HEK293 (cell line): ENCODE measurements at regions not wholly inside any gene's neighbourhood (a gene's known extent, or its start where the extent isn't known, plus 50 kb on each side); places are given as distances from the start of the nearest gene placed in this dataset.

Experiments used
- CTCF ChIA-PET: fragments of 350-600 bp; formaldehyde crosslinking; extraction: SDS; loops from one replicate; lab custom pipeline; 2021; ENCODE audit warnings: antibody characterized with exemption; lab: Yijun Ruan, JAX
- POLR2A ChIA-PET: fragments of 300-600 bp; formaldehyde crosslinking; extraction: SDS; loops from one replicate; lab custom pipeline; 2020; ENCODE audit warnings: antibody characterized with exemption, inconsistent platforms; lab: Yijun Ruan, JAX
- H3K27ac ChIP-seq: fragments of 200-500 bp; sonication (Bioruptor generic); 2 replicates; pipeline ENCODE4 v1.5.1; 2014; ENCODE audit warnings: low read depth, low read length, control low read depth, inconsistent platforms; ENCODE audit errors: extremely low read depth
- H3K36me3 ChIP-seq, 2 experiments: fragments of 200-500 bp in 1 of 2; sonication (Bioruptor generic) in 1 of 2; 1 replicate in 1 of 2; 2 replicates in 1 of 2; pipeline ENCODE4 v1.5.1; 2014 to 2017; ENCODE audit warnings: inconsistent platforms in 2 of 2, low read length in 2 of 2; ENCODE audit not compliant: control insufficient read depth in 2 of 2, insufficient read depth in 1 of 2
- H3K4me1 ChIP-seq: fragments of 200-500 bp; sonication (Bioruptor generic); 2 replicates; pipeline ENCODE4 v1.5.1; 2014; ENCODE audit warnings: mild to moderate bottlenecking, low read length, inconsistent platforms; ENCODE audit not compliant: control insufficient read depth, insufficient read depth
- H3K4me3 ChIP-seq: 2 replicates; pipeline ENCODE4 v1.5.1; 2011; ENCODE audit warnings: low read depth, mild to moderate bottlenecking, control low read depth, low read length, moderate library complexity
- H3K9me3 ChIP-seq: fragments of 200-500 bp; sonication (Bioruptor generic); 2 replicates; pipeline ENCODE4 v1.5.1; 2014; ENCODE audit warnings: low read depth, low read length, inconsistent platforms; ENCODE audit not compliant: control insufficient read depth, insufficient read depth
- HOXA7 ChIP-seq: sonication (generic); formaldehyde crosslinking; IDR thresholded peaks from 2 replicates; pipeline ENCODE4 v1.8.1; 2022; ENCODE audit warnings: missing genetic modification reagents, borderline replicate concordance
- INSM2 ChIP-seq: fragments of 450-650 bp; formaldehyde crosslinking; IDR thresholded peaks from 2 replicates; pipeline ENCODE4 v1.5.1; 2016; ENCODE audit warnings: missing biosample characterization, missing genetic modification characterization
- KLF8 ChIP-seq: fragments of 450-650 bp; formaldehyde crosslinking; IDR thresholded peaks from 2 replicates; pipeline ENCODE4 v1.5.1; 2016; ENCODE audit warnings: missing biosample characterization, missing genetic modification characterization
- MZF1 ChIP-seq: fragments of 450-650 bp; formaldehyde crosslinking; IDR thresholded peaks from 2 replicates; pipeline ENCODE4 v1.5.1; 2017; ENCODE audit warnings: missing biosample characterization, missing genetic modification characterization, borderline replicate concordance
- SP2 ChIP-seq: fragments of 450-650 bp; formaldehyde crosslinking; IDR thresholded peaks from 2 replicates; pipeline ENCODE4 v1.5.1; 2016; ENCODE audit warnings: missing biosample characterization, missing genetic modification characterization
- SP3 ChIP-seq: fragments of 450-650 bp; formaldehyde crosslinking; IDR thresholded peaks from 2 replicates; pipeline ENCODE4 v1.5.1; 2016; ENCODE audit warnings: missing biosample characterization, missing genetic modification characterization
- TSHZ1 ChIP-seq: fragments of 450-650 bp; formaldehyde crosslinking; IDR thresholded peaks from 2 replicates; pipeline ENCODE4 v1.5.1; 2016; ENCODE audit warnings: missing biosample characterization, missing genetic modification characterization, borderline replicate concordance
- ZBTB10 ChIP-seq: fragments of 450-650 bp; formaldehyde crosslinking; IDR thresholded peaks from 2 replicates; pipeline ENCODE4 v1.5.1; 2016; ENCODE audit warnings: missing biosample characterization, missing genetic modification characterization
- ZBTB11 ChIP-seq: fragments of 450-650 bp; formaldehyde crosslinking; conservative IDR thresholded peaks from 2 replicates; pipeline ENCODE4 v1.5.1; 2016; ENCODE audit warnings: low read depth, missing biosample characterization, missing genetic modification characterization
- ZBTB20 ChIP-seq: fragments of 450-650 bp; formaldehyde crosslinking; IDR thresholded peaks from 2 replicates; pipeline ENCODE4 v1.5.1; 2016; ENCODE audit warnings: missing biosample characterization, missing genetic modification characterization
- ZBTB44 ChIP-seq: fragments of 450-650 bp; IDR thresholded peaks from 2 replicates; pipeline ENCODE4 v1.5.1; 2018; ENCODE audit warnings: missing biosample characterization, mild to moderate bottlenecking, missing genetic modification characterization
- ZEB2 ChIP-seq: fragments of 450-650 bp; formaldehyde crosslinking; IDR thresholded peaks from 2 replicates; pipeline ENCODE4 v1.5.1; 2016; ENCODE audit warnings: missing biosample characterization, missing genetic modification characterization
- ZFP37 ChIP-seq: fragments of 450-650 bp; formaldehyde crosslinking; IDR thresholded peaks from 2 replicates; pipeline ENCODE4 v1.5.1; 2016; ENCODE audit warnings: missing biosample characterization, missing genetic modification characterization
- ZNF132 ChIP-seq: fragments of 450-650 bp; formaldehyde crosslinking; IDR thresholded peaks from 2 replicates; pipeline ENCODE4 v1.5.1; 2017; ENCODE audit warnings: missing biosample characterization, missing genetic modification characterization, borderline replicate concordance
- ZNF16 ChIP-seq: fragments of 450-650 bp; formaldehyde crosslinking; IDR thresholded peaks from 2 replicates; pipeline ENCODE4 v1.5.1; 2016; ENCODE audit warnings: low read depth, missing biosample characterization, missing genetic modification characterization
- ZNF211 ChIP-seq: fragments of 450-650 bp; formaldehyde crosslinking; IDR thresholded peaks from 2 replicates; pipeline ENCODE4 v1.5.1; 2016; ENCODE audit warnings: low read depth, missing biosample characterization, missing genetic modification characterization
- ZNF302 ChIP-seq: fragments of 450-650 bp; formaldehyde crosslinking; IDR thresholded peaks from 2 replicates; pipeline ENCODE4 v1.5.1; 2016; ENCODE audit warnings: missing biosample characterization, missing genetic modification characterization, low read depth
- ZNF335 ChIP-seq: fragments of 450-650 bp; formaldehyde crosslinking; conservative IDR thresholded peaks from 2 replicates; pipeline ENCODE4 v1.5.1; 2016; ENCODE audit warnings: missing biosample characterization, missing genetic modification characterization
- ZNF426 ChIP-seq: fragments of 450-650 bp; formaldehyde crosslinking; IDR thresholded peaks from 2 replicates; pipeline ENCODE4 v1.5.1; 2017; ENCODE audit warnings: missing biosample characterization, missing genetic modification characterization, mild to moderate bottlenecking, inconsistent platforms, moderate library complexity
- ZNF530 ChIP-seq: fragments of 450-650 bp; formaldehyde crosslinking; IDR thresholded peaks from 2 replicates; pipeline ENCODE4 v1.5.1; 2016; ENCODE audit warnings: low read depth, missing biosample characterization, missing genetic modification characterization
- ZNF560 ChIP-seq: fragments of 450-650 bp; formaldehyde crosslinking; IDR thresholded peaks from 2 replicates; pipeline ENCODE4 v1.5.1; 2017; ENCODE audit warnings: missing biosample characterization, missing genetic modification characterization, borderline replicate concordance
- ZNF561 ChIP-seq: fragments of 450-650 bp; IDR thresholded peaks from 2 replicates; pipeline ENCODE4 v1.5.1; 2018; ENCODE audit warnings: missing biosample characterization, missing genetic modification characterization, borderline replicate concordance
- ZNF596 ChIP-seq: fragments of 450-650 bp; IDR thresholded peaks from 2 replicates; pipeline ENCODE4 v1.5.0; 2018; ENCODE audit warnings: missing biosample characterization, mild to moderate bottlenecking, missing genetic modification characterization, moderate library complexity
- ZNF600 ChIP-seq: fragments of 450-650 bp; formaldehyde crosslinking; IDR thresholded peaks from 2 replicates; pipeline ENCODE4 v1.5.1; 2016; ENCODE audit warnings: missing biosample characterization, missing genetic modification characterization
- ZNF843 ChIP-seq: fragments of 450-650 bp; formaldehyde crosslinking; IDR thresholded peaks from 2 replicates; pipeline ENCODE4 v1.5.1; 2016; ENCODE audit warnings: missing biosample characterization, missing genetic modification characterization

- no peak for TF ChIP-seq ZNF530 (tag by site-specific recombination)
- TF ChIP-seq ZNF561 = no peak
- TF ChIP-seq ZBTB20 (tag by site-specific recombination) = no peak
- TF ChIP-seq SP2 = no peak
- TF ChIP-seq ZBTB44 (tag by site-specific recombination) = no peak
- no peak for TF ChIP-seq MZF1
- TF ChIP-seq ZBTB10 = no peak
- TF ChIP-seq HOXA7 (CRISPR knock-in tag) = no peak
- TF ChIP-seq ZNF335 = no peak
- no peak for TF ChIP-seq ZFP37
- TF ChIP-seq ZNF16 (tag by site-specific recombination) = no peak
- no peak for TF ChIP-seq ZNF560
- TF ChIP-seq ZNF132 = no peak
- no peak for TF ChIP-seq ZNF596 (tag by site-specific recombination)
- H3K4me1 ChIP-seq = no peaks in the 10 kb centered on the region
- H3K9me3 ChIP-seq = no peaks in the 10 kb centered on the region
- CTCF ChIA-PET = no interaction called here
- H3K27ac ChIP-seq = no peak overlapping the region
- no peak overlapping the region for H3K4me3 ChIP-seq
- H3K36me3 ChIP-seq = no peaks in the 10 kb centered on the region
- POLR2A ChIA-PET = no interaction called here
Observed at GRCh38 chr10:37640301-37640700, 217.1 kb downstream of the ZNF248 start.

- no peak overlapping the region for H3K27ac ChIP-seq
- H3K4me1 ChIP-seq = no peaks in the 10 kb centered on the region
- no peaks in the 10 kb centered on the region for H3K36me3 ChIP-seq
- H3K4me3 ChIP-seq = no peak overlapping the region
- ChIA-PET POLR2A (no interaction called here), CTCF (no interaction called here)
- H3K9me3 ChIP-seq = no peaks in the 10 kb centered on the region
- TF ChIP-seq ZNF600 (no peak), SP3 (tag by site-specific recombination) (no peak), ZNF211 (no peak), ZNF843 (tag by site-specific recombination) (no peak), ZBTB11 (no peak), INSM2 (tag by site-specific recombination) (no peak), ZNF302 (no peak), KLF8 (tag by site-specific recombination) (no peak), ZNF426 (tag by site-specific recombination) (no peak), ZEB2 (tag by site-specific recombination) (no peak), TSHZ1 (tag by site-specific recombination) (no peak)
Observed at GRCh38 chr10:37639200-37639599, 218.2 kb downstream of the ZNF248 start.
